ENCODE measurements at regions not wholly inside any gene's neighbourhood (a gene's known extent, or its start where the extent isn't known, plus 50 kb on each side); places are given as distances from the start of the nearest gene placed in this dataset.
A peak's percentile ranks its signal among the peaks of the same experiment; 100 is the strongest.

GRCh38 chr1:232705815-232706575 lies 76.1 kb upstream of the SIPA1L2 start:
- no peaks in the 10 kb centered on the region for H3K9me3 ChIP-seq (ENCODE audit: low read depth)
- no peak overlapping the region for H3K4me3 ChIP-seq
- no peak for TF ChIP-seq EZH2 (IDR thresholded peaks at IDR 0.05; ENCODE audit: insufficient read depth, poor library complexity, severe bottlenecking)
- no peak for TF ChIP-seq EZH2phosphoT487 (IDR thresholded peaks at IDR 0.05; ENCODE audit: insufficient read depth, low read depth)
- no peaks in the 10 kb centered on the region for H3K9me2 ChIP-seq (ENCODE audit: insufficient read depth)
- peaks cover 25% of the 10 kb centered on the region for H3F3A ChIP-seq (ENCODE audit: insufficient read depth)
- no peaks in the 10 kb centered on the region; the same call in 1 of the 2 replicates for H3K27me3 ChIP-seq (replicated peaks; ENCODE audit: insufficient read depth)
- in situ Hi-C loops (cut with MboI) = no loop called here
- WGBS, 2 experiments (ENCODE audit: low coverage in 1 of 2, low lambda C conversion rate in 2 of 2, missing lambda C conversion rate in 2 of 2) = 59 to 67% methylated on average over 7 of the region's 7 CpGs
- no peaks in the 10 kb centered on the region for H4K20me1 ChIP-seq (ENCODE audit: insufficient read depth)
- no peak overlapping the region for H3K9ac ChIP-seq
- H3K36me3 ChIP-seq (ENCODE audit: low read depth) = no peaks in the 10 kb centered on the region
- no peak overlapping the region for H3K27ac ChIP-seq
- no peaks in the 10 kb centered on the region for H3K79me2 ChIP-seq (ENCODE audit: insufficient read depth)
- H2AFZ ChIP-seq = no peak overlapping the region
- peaks cover 27% of the 10 kb centered on the region for H3K4me1 ChIP-seq (ENCODE audit: insufficient read depth)
- H3K4me2 ChIP-seq (ENCODE audit: unreplicated experiment) = no peak overlapping the region
- DNase-seq = peak; percentile 44

DNA sequence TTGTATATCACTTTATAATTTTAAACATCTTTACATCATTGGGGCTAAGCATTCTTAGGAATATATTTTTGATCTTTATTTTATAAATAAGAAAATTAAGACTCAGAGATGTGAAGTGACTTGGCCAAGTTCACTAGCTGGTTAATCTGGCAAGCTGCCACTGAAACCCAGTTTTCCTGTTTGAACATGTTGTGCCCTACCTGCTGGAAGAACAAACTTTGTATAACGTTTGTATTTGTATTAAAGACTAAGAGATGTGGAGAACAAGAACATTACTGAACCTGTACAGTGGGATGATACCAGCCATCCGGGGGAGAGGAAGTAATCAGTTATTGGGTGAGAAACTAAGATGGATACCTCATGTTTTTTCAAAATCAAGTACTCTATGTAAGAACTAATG lies 77.2 kb upstream of the SIPA1L2 start:
- Histone ChIP-seq H3K9me3 (ENCODE audit: low read depth) (no peaks in the 10 kb centered on the region), H3F3A (ENCODE audit: insufficient read depth) (peaks cover 25% of the 10 kb centered on the region), H3K4me2 (ENCODE audit: unreplicated experiment) (no peak overlapping the region), H4K20me1 (ENCODE audit: insufficient read depth) (no peaks in the 10 kb centered on the region), H3K36me3 (ENCODE audit: low read depth) (no peaks in the 10 kb centered on the region), H2AFZ (no peak overlapping the region), H3K79me2 (ENCODE audit: insufficient read depth) (no peaks in the 10 kb centered on the region), H3K27me3 (replicated peaks; ENCODE audit: insufficient read depth) (no peaks in the 10 kb centered on the region), H3K9me2 (ENCODE audit: insufficient read depth) (no peaks in the 10 kb centered on the region), H3K9ac (no peak overlapping the region), H3K27ac (no peak overlapping the region), H3K4me3 (no peak overlapping the region), H3K4me1 (ENCODE audit: insufficient read depth) (peaks cover 27% of the 10 kb centered on the region)
- WGBS, 2 experiments (ENCODE audit: low coverage in 1 of 2, low lambda C conversion rate in 2 of 2, missing lambda C conversion rate in 2 of 2) = 91 to 92% methylated on average over 2 of the region's 2 CpGs
- no peak for DNase-seq
- in situ Hi-C loops (cut with MboI) = no loop called here
- TF ChIP-seq EZH2phosphoT487 (IDR thresholded peaks at IDR 0.05; ENCODE audit: insufficient read depth, low read depth) (no peak), EZH2 (IDR thresholded peaks at IDR 0.05; ENCODE audit: insufficient read depth, poor library complexity, severe bottlenecking) (no peak)

DNA sequence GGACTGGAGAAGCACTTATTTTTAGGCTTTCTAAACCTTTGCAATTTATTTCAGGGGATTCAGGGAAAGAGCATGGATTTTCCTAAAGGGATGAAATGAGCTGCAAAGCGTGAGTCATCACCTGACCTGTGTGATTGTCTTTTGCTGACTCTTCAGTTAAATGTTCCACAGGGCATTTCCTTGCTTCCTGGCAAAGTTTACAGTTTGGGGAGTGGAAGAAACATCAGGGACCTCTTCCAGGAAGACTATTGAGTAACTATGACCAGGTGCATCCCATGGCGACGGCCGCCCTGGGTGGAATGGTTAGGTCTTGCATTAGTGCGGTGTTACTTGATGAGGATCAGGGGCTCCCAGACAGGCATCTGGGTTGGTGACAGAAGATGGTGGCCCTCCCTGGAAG lies 79.5 kb upstream of the SIPA1L2 start:
- H3K4me1 ChIP-seq (ENCODE audit: insufficient read depth) = peaks cover 23% of the 10 kb centered on the region
- no peak for TF ChIP-seq EZH2phosphoT487 (IDR thresholded peaks at IDR 0.05; ENCODE audit: insufficient read depth, low read depth)
- TF ChIP-seq EZH2 (IDR thresholded peaks at IDR 0.05; ENCODE audit: insufficient read depth, poor library complexity, severe bottlenecking) = no peak
- no peaks in the 10 kb centered on the region for H3K9me3 ChIP-seq (ENCODE audit: low read depth)
- 75 to 76% methylated on average over 5 of the region's 5 CpGs for WGBS, 2 experiments (ENCODE audit: low coverage in 1 of 2, low lambda C conversion rate in 2 of 2, missing lambda C conversion rate in 2 of 2)
- no peak overlapping the region for H3K27ac ChIP-seq
- in situ Hi-C loops (cut with MboI) = no loop called here
- no peak overlapping the region for H3K4me3 ChIP-seq
- no peaks in the 10 kb centered on the region for H3K9me2 ChIP-seq (ENCODE audit: insufficient read depth)
- no peaks in the 10 kb centered on the region for H3K79me2 ChIP-seq (ENCODE audit: insufficient read depth)
- H3K27me3 ChIP-seq (replicated peaks; ENCODE audit: insufficient read depth) = no peaks in the 10 kb centered on the region
- DNase-seq = peak; percentile 29
- H3F3A ChIP-seq (ENCODE audit: insufficient read depth) = peaks cover 21% of the 10 kb centered on the region
- no peaks in the 10 kb centered on the region for H4K20me1 ChIP-seq (ENCODE audit: insufficient read depth)
- no peak overlapping the region for H2AFZ ChIP-seq
- H3K36me3 ChIP-seq (ENCODE audit: low read depth) = no peaks in the 10 kb centered on the region
- no peak overlapping the region for H3K9ac ChIP-seq
- no peak overlapping the region for H3K4me2 ChIP-seq (ENCODE audit: unreplicated experiment)

- no peaks in the 10 kb centered on the region for H3K36me3 ChIP-seq (ENCODE audit: low read depth)
- H3K9me2 ChIP-seq (ENCODE audit: insufficient read depth) = no peaks in the 10 kb centered on the region
- DNase-seq = no peak
- H3K27me3 ChIP-seq (replicated peaks; ENCODE audit: insufficient read depth) = no peaks in the 10 kb centered on the region
- H3K4me3 ChIP-seq = no peak overlapping the region
- no peak overlapping the region for H3K9ac ChIP-seq
- in situ Hi-C loops (cut with MboI) = no loop called here
- no peak overlapping the region for H3K27ac ChIP-seq
- no peaks in the 10 kb centered on the region for H3F3A ChIP-seq (ENCODE audit: insufficient read depth)
- no peaks in the 10 kb centered on the region for H3K9me3 ChIP-seq (ENCODE audit: low read depth)
- H3K4me2 ChIP-seq (ENCODE audit: unreplicated experiment) = no peak overlapping the region
- 84 to 89% methylated on average over 6 of the region's 6 CpGs for WGBS, 2 experiments (ENCODE audit: low coverage in 1 of 2, low lambda C conversion rate in 2 of 2, missing lambda C conversion rate in 2 of 2)
- H2AFZ ChIP-seq = no peak overlapping the region
- no peaks in the 10 kb centered on the region for H3K4me1 ChIP-seq (ENCODE audit: insufficient read depth)
- H4K20me1 ChIP-seq (ENCODE audit: insufficient read depth) = no peaks in the 10 kb centered on the region
- no peaks in the 10 kb centered on the region for H3K79me2 ChIP-seq (ENCODE audit: insufficient read depth)
- TF ChIP-seq EZH2 (IDR thresholded peaks at IDR 0.05; ENCODE audit: insufficient read depth, poor library complexity, severe bottlenecking) (no peak), EZH2phosphoT487 (IDR thresholded peaks at IDR 0.05; ENCODE audit: insufficient read depth, low read depth) (no peak)
These were observed 82.1 kb upstream of the SIPA1L2 start for GRCh38 chr1:232711996-232712395.
